HG03175 (cell line): ENCODE measurements at regions not wholly inside any gene's neighbourhood (a gene's known extent, or its start where the extent isn't known, plus 50 kb on each side); places are given as distances from the start of the nearest gene placed in this dataset.

Source experiments
- ATAC-seq: cut with Tn5 transposase; IDR thresholded peaks from one replicate; pipeline ENCODE4 v1.9.1; 2021; ENCODE audit warnings: mild to moderate bottlenecking, moderate library complexity; ENCODE audit not compliant: unreplicated experiment

GRCh38 chr3:66592016-66592761 lies 91.4 kb upstream of the LRIG1 start:
- no peak for ATAC-seq

GRCh38 chr3:66592927-66593625 lies 92.3 kb upstream of the LRIG1 start:
- no peak for ATAC-seq

GRCh38 chr3:66593978-66594377 lies 93.2 kb upstream of the LRIG1 start:
- ATAC-seq = no peak

- no peak for ATAC-seq
These were observed 96.6 kb upstream of the LRIG1 start for GRCh38 chr3:66597308-66597863.

GRCh38 chr3:66598168-66598567 lies 97.3 kb upstream of the LRIG1 start:
- no peak for ATAC-seq

- ATAC-seq = no peak
These were observed 101.4 kb upstream of the LRIG1 start for GRCh38 chr3:66602237-66602636.

GRCh38 chr3:66602691-66603090 lies 101.9 kb upstream of the LRIG1 start:
- ATAC-seq = no peak

- ATAC-seq = no peak
These were observed 102.4 kb upstream of the LRIG1 start for GRCh38 chr3:66603151-66603611.

- no peak for ATAC-seq
These were observed 103.7 kb upstream of the LRIG1 start for GRCh38 chr3:66604481-66604880.

GRCh38 chr3:66606126-66606525 lies 105.3 kb upstream of the LRIG1 start:
- ATAC-seq = no peak

- no peak for ATAC-seq
These were observed 106.0 kb upstream of the LRIG1 start for GRCh38 chr3:66606868-66607267.

GRCh38 chr3:66609660-66610561 lies 109.1 kb upstream of the LRIG1 start:
- ATAC-seq = no peak

- no peak for ATAC-seq
These were observed 109.7 kb upstream of the LRIG1 start for GRCh38 chr3:66610562-66610909.

GRCh38 chr3:66615643-66616301 lies 115.0 kb upstream of the LRIG1 start:
- ATAC-seq = no peak

- ATAC-seq = no peak
These were observed 116.5 kb upstream of the LRIG1 start for GRCh38 chr3:66617351-66617750.

GRCh38 chr3:66618066-66618465 lies 117.2 kb upstream of the LRIG1 start:
- no peak for ATAC-seq

- no peak for ATAC-seq
These were observed 119.5 kb upstream of the LRIG1 start for GRCh38 chr3:66620296-66620695.

GRCh38 chr3:66622756-66623457 lies 122.1 kb upstream of the LRIG1 start:
- ATAC-seq = no peak

- ATAC-seq = no peak
These were observed 124.8 kb upstream of the LRIG1 start for GRCh38 chr3:66625505-66626216.
